ENCODE measurements at regions not wholly inside any gene's neighbourhood (a gene's known extent, or its start where the extent isn't known, plus 50 kb on each side); places are given as distances from the start of the nearest gene placed in this dataset.
"Not testable (repeated sequence)": the region's sequence is repeated elsewhere in the genome, so short reads cannot be mapped to it uniquely, and the experiment has no call there.

GRCh38 chr3:174541708-174542315, 317.3 kb upstream of the NAALADL2 start:
- FAIRE-seq: no peak
- no peak for TF ChIP-seq CTCF (IDR thresholded peaks at IDR 0.05; ENCODE audit: insufficient read depth, low read length, severe bottlenecking)
- no peak overlapping the region for H3K4me3 ChIP-seq (ENCODE audit: low read depth, low read length)

GRCh38 chr3:174547801-174548435, 311.2 kb upstream of the NAALADL2 start:
- TF ChIP-seq CTCF (IDR thresholded peaks at IDR 0.05; ENCODE audit: insufficient read depth, low read length, severe bottlenecking): no peak

More at GRCh38 chr3:174541708-174542315, 317.3 kb upstream of the NAALADL2 start:
- Histone ChIP-seq H3K27me3 (ENCODE audit: control insufficient read depth, insufficient read depth, low read length) (no peaks in the 10 kb centered on the region), H3K36me3 (ENCODE audit: control insufficient read depth, insufficient read depth, low read length) (no peaks in the 10 kb centered on the region)
- peak; percentile 16 for DNase-seq (ENCODE audit: low read depth)

DNA sequence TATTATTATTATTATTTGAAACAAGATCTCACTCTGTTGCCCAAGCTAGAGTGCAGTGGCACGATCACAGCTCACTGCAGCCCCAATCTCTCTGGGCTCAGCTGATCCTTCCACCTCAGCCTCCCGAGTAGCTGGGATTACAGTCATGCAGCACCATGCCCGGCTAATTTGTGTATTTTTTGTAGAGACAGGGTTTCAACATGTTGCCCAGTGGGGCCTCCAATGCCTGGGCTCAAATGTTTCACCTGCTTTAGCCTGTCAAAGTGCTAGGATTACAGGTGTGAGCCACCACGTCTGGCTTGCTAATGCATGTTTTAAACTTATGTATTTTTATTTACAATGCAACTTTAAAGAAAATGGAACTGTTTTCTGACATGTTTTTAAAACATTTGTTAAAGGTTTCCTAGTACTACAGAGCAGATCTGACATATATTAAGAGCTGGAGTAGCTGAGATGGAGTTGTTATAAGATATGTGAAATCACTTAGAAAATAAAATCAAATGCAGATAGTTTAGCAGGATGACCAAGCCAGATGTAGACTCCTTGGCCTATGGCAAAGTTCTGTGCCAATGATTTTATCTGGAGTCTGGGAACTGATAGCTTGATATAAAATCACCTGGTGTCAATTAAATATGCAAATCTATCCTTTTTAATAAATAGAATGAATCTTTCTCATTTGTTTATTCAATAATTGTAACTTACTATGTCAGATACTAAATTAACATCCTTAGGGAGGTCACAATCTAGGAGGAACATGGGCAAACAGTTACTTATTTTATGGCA, 310.1 kb upstream of the NAALADL2 start:
- no peak for TF ChIP-seq CTCF (IDR thresholded peaks at IDR 0.05; ENCODE audit: insufficient read depth, low read length, severe bottlenecking)
- Histone ChIP-seq H3K36me3 (ENCODE audit: control insufficient read depth, insufficient read depth, low read length) (no peaks in the 10 kb centered on the region), H3K4me3 (ENCODE audit: low read depth, low read length) (no peak overlapping the region), H3K27me3 (ENCODE audit: control insufficient read depth, insufficient read depth, low read length) (no peaks in the 10 kb centered on the region)
- DNase-seq (ENCODE audit: low read depth): no peak
- no peak for FAIRE-seq

More at GRCh38 chr3:174547801-174548435, 311.2 kb upstream of the NAALADL2 start:
- Histone ChIP-seq H3K4me3 (ENCODE audit: low read depth, low read length) (no peak overlapping the region), H3K27me3 (ENCODE audit: control insufficient read depth, insufficient read depth, low read length) (no peaks in the 10 kb centered on the region), H3K36me3 (ENCODE audit: control insufficient read depth, insufficient read depth, low read length) (no peaks in the 10 kb centered on the region)
- FAIRE-seq (no peak), DNase-seq (ENCODE audit: low read depth) (no peak)

GRCh38 chr3:174581558-174581957, 277.6 kb upstream of the NAALADL2 start:
- DNase-seq (ENCODE audit: low read depth) (peak; percentile 11), FAIRE-seq (no peak)
- TF ChIP-seq CTCF (IDR thresholded peaks at IDR 0.05; ENCODE audit: insufficient read depth, low read length, severe bottlenecking): no peak
- H3K27me3 ChIP-seq (ENCODE audit: control insufficient read depth, insufficient read depth, low read length): no peaks in the 10 kb centered on the region
- H3K36me3 ChIP-seq (ENCODE audit: control insufficient read depth, insufficient read depth, low read length): no peaks in the 10 kb centered on the region
- no peak overlapping the region for H3K4me3 ChIP-seq (ENCODE audit: low read depth, low read length)

GRCh38 chr3:174583396-174583795, 275.7 kb upstream of the NAALADL2 start:
- no peak for TF ChIP-seq CTCF (IDR thresholded peaks at IDR 0.05; ENCODE audit: insufficient read depth, low read length, severe bottlenecking)
- FAIRE-seq: no peak

GRCh38 chr3:174587137-174587536, 272.0 kb upstream of the NAALADL2 start:
- not testable (repeated sequence) for FAIRE-seq; DNase-seq (ENCODE audit: low read depth); H3K4me3 ChIP-seq (ENCODE audit: low read depth, low read length)

More at GRCh38 chr3:174583396-174583795, 275.7 kb upstream of the NAALADL2 start:
- H3K4me3 ChIP-seq (ENCODE audit: low read depth, low read length): no peak overlapping the region
- no peaks in the 10 kb centered on the region for H3K27me3 ChIP-seq (ENCODE audit: control insufficient read depth, insufficient read depth, low read length)
- DNase-seq (ENCODE audit: low read depth): no peak
- H3K36me3 ChIP-seq (ENCODE audit: control insufficient read depth, insufficient read depth, low read length): no peaks in the 10 kb centered on the region

More at GRCh38 chr3:174587137-174587536, 272.0 kb upstream of the NAALADL2 start:
- not testable (repeated sequence) for H3K27me3 ChIP-seq (ENCODE audit: control insufficient read depth, insufficient read depth, low read length); H3K36me3 ChIP-seq (ENCODE audit: control insufficient read depth, insufficient read depth, low read length)

Data from bronchial epithelial cell (primary cell).